OCI-LY1 (cell line): ENCODE measurements at regions not wholly inside any gene's neighbourhood (a gene's known extent, or its start where the extent isn't known, plus 50 kb on each side); places are given as distances from the start of the nearest gene placed in this dataset.

ENCODE experiments used
- H2AFZ ChIP-seq: fragments of 200-600 bp; sonication (generic), shearing (Covaris generic); 2 replicates; pipeline ENCODE4 v1.6.0; 2014; ENCODE audit warnings: antibody characterized with exemption, mild to moderate bottlenecking, low read length
- H3F3A ChIP-seq: fragments of 200-600 bp; sonication (generic), shearing (Covaris generic); 2 replicates; pipeline ENCODE4 v1.6.0; 2014; ENCODE audit warnings: mild to moderate bottlenecking, antibody characterized with exemption, low read length, moderate library complexity; ENCODE audit not compliant: insufficient read depth
- H3K27ac ChIP-seq: fragments of 200-600 bp; sonication (generic); 2 replicates; pipeline ENCODE4 v1.5.1; 2014; ENCODE audit warnings: low read length, mixed run types, mild to moderate bottlenecking, low read depth; ENCODE audit not compliant: poor library complexity, severe bottlenecking
- H3K27me3 ChIP-seq: fragments of 200-600 bp; sonication (generic); 2 replicates; pipeline ENCODE4 v1.6.0; 2014; ENCODE audit warnings: antibody characterized with exemption, mild to moderate bottlenecking, low read length, moderate library complexity; ENCODE audit not compliant: insufficient read depth
- H3K36me3 ChIP-seq: fragments of 200-600 bp; sonication (generic); 2 replicates; pipeline ENCODE4 v1.6.1; 2014; ENCODE audit warnings: mild to moderate bottlenecking, antibody characterized with exemption, low read length, moderate library complexity, mixed read lengths; ENCODE audit not compliant: insufficient read depth
- H3K4me1 ChIP-seq: fragments of 200-600 bp; sonication (generic); 2 replicates; pipeline ENCODE4 v1.5.1; 2014; ENCODE audit warnings: mild to moderate bottlenecking, low read length, moderate library complexity; ENCODE audit not compliant: insufficient read depth, severe bottlenecking
- H3K4me2 ChIP-seq: fragments of 200-600 bp; sonication (generic), shearing (Covaris generic); 2 replicates; pipeline ENCODE4 v1.6.1; 2014; ENCODE audit warnings: low read length
- H3K4me3 ChIP-seq: fragments of 200-600 bp; sonication (generic); 2 replicates; pipeline ENCODE4 v1.5.1; 2014; ENCODE audit warnings: low read length, low read depth, mild to moderate bottlenecking, mixed read lengths; ENCODE audit not compliant: poor library complexity, severe bottlenecking
- H3K79me2 ChIP-seq: fragments of 200-600 bp; shearing (Covaris generic); 2 replicates; pipeline ENCODE4 v1.6.1; 2016; ENCODE audit warnings: mixed run types, low read length, mixed read lengths; ENCODE audit not compliant: insufficient read depth
- H3K9ac ChIP-seq: fragments of 200-600 bp; sonication (generic), shearing (Covaris generic); 2 replicates; pipeline ENCODE4 v1.6.1; 2014; ENCODE audit warnings: mild to moderate bottlenecking, low read length, mixed read lengths
- H3K9me2 ChIP-seq: fragments of 200-600 bp; sonication (generic), shearing (Covaris generic); 2 replicates; pipeline ENCODE4 v1.6.1; 2014; ENCODE audit warnings: low read depth, mild to moderate bottlenecking, low read length, mixed read lengths
- H3K9me3 ChIP-seq: fragments of 200-600 bp; shearing (Covaris generic); 2 replicates; pipeline ENCODE4 v1.6.1; 2014; ENCODE audit warnings: low read length, mixed read lengths
- H4K20me1 ChIP-seq: fragments of 200-600 bp; sonication (generic), shearing (Covaris generic); 2 replicates; pipeline ENCODE4 v1.6.0; 2016; ENCODE audit warnings: mild to moderate bottlenecking, low read length; ENCODE audit not compliant: insufficient read depth
- EZH2 ChIP-seq: fragments of 200-600 bp; sonication (generic), shearing (Covaris generic); IDR thresholded peaks from 2 replicates; pipeline ENCODE4 v1.8.0; 2017; ENCODE audit warnings: borderline replicate concordance, mixed run types, mild to moderate bottlenecking, antibody characterized with exemption, low read length, moderate library complexity, mixed read lengths
- TF ChIP-seq, protein P1 (sequence below): fragments of 200-600 bp; sonication (generic), shearing (Covaris generic); IDR thresholded peaks from 2 replicates; pipeline ENCODE4 v1.5.1; 2017; ENCODE audit warnings: mild to moderate bottlenecking, antibody characterized with exemption, low read length, moderate library complexity, mixed read lengths

DNA sequence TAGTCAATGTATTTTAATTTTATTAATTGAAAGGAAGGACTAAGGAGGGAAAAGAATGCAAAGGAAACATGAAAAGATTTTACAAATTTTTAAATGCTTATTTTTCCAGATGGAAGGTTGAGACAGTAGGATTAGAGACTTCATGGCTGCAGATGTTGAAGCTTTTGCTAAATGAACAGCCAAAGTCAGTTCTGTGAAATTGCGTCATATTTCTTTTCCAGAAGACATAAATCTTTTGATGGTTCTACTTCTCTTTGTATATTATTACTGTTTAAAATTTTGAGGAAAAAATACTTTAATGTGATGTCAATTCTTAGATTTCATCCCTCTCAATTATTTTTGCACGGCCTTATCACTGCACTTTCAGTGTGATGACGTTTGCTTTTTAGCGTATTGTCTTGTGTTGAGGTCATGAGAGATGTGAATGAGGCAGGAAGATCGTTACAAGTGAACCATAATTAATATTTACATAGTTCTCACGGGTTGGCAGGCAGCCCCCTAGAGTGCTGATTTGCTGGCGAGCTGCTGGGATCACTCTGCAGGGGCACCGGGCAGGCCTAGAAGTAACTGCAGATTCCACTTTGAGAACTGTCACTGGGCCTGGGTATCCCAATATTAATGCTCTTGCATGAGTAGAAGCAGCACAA, 158.1 kb downstream of the TBXT start:
- H3K4me2 ChIP-seq, result no peak overlapping the region
- no peak overlapping the region for H3K9ac ChIP-seq
- H3K4me1 ChIP-seq, result no peaks in the 10 kb centered on the region
- H3F3A ChIP-seq, result no peaks in the 10 kb centered on the region
- H2AFZ ChIP-seq, result no peak overlapping the region
- no peaks in the 10 kb centered on the region for H3K9me3 ChIP-seq
- TF ChIP-seq EZH2, result no peak
- TF ChIP-seq, protein P1, sequence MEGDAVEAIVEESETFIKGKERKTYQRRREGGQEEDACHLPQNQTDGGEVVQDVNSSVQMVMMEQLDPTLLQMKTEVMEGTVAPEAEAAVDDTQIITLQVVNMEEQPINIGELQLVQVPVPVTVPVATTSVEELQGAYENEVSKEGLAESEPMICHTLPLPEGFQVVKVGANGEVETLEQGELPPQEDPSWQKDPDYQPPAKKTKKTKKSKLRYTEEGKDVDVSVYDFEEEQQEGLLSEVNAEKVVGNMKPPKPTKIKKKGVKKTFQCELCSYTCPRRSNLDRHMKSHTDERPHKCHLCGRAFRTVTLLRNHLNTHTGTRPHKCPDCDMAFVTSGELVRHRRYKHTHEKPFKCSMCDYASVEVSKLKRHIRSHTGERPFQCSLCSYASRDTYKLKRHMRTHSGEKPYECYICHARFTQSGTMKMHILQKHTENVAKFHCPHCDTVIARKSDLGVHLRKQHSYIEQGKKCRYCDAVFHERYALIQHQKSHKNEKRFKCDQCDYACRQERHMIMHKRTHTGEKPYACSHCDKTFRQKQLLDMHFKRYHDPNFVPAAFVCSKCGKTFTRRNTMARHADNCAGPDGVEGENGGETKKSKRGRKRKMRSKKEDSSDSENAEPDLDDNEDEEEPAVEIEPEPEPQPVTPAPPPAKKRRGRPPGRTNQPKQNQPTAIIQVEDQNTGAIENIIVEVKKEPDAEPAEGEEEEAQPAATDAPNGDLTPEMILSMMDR, result no peak
- H3K36me3 ChIP-seq, result no peaks in the 10 kb centered on the region
- no peaks in the 10 kb centered on the region for H3K27me3 ChIP-seq
- H3K9me2 ChIP-seq, result no peaks in the 10 kb centered on the region
- H3K4me3 ChIP-seq, result no peak overlapping the region
- H3K79me2 ChIP-seq, result no peaks in the 10 kb centered on the region
- no peak overlapping the region for H3K27ac ChIP-seq
- H4K20me1 ChIP-seq, result no peaks in the 10 kb centered on the region

GRCh38 chr6:166008441-166009369, 158.9 kb downstream of the TBXT start:
- no peaks in the 10 kb centered on the region for H3K4me1 ChIP-seq
- H3K4me3 ChIP-seq, result no peak overlapping the region
- H3K9me2 ChIP-seq, result no peaks in the 10 kb centered on the region
- no peaks in the 10 kb centered on the region for H3F3A ChIP-seq
- no peak overlapping the region for H2AFZ ChIP-seq
- H3K79me2 ChIP-seq, result no peaks in the 10 kb centered on the region
- H3K27ac ChIP-seq, result no peak overlapping the region
- no peaks in the 10 kb centered on the region for H3K9me3 ChIP-seq
- H3K36me3 ChIP-seq, result no peaks in the 10 kb centered on the region
- no peak overlapping the region for H3K9ac ChIP-seq
- no peak overlapping the region for H3K4me2 ChIP-seq
- H3K27me3 ChIP-seq, result no peaks in the 10 kb centered on the region
- TF ChIP-seq, protein P1, result no peak
- no peak for TF ChIP-seq EZH2
- H4K20me1 ChIP-seq, result no peaks in the 10 kb centered on the region

DNA sequence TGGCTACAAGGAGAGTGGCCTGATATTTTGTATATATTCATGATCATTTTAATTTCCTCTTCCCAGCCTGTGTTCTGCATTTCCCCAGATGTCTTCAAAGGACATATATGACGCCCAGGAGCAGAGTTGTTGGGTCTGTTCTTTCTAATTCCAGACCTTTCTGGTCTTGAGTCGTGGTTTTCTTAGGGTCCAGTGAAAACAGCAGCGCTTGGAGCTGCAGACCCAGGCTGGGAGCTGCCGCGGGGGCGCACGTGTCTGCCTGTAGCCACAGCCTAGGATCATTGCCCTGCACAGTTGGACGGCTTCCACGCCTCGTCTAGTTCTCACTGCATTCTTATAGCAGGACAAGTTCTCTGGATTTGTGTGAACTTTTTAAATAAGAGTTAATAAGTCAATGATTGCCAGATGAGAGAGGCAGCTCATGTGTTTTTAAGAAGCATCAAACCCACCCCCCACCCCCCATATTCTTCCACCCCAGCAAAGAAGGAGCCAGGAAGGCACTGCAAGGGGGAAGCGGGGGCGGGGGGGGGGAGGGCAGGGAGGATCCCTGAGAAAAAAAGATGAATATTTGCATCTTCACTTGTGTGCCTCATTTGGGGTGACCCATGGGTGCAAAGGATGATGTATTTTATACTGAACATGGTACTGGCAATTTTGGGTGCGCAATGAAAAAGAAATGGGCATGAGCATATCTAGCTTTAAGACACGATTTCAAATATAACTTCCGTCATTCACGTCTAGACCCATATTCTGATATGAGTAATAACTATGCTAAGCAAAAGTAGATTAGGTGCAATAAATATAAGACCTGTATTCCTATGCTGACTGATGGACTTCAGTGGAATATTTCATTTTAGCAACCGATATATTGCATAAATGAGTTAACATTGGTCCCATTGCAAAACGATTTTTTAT, 160.0 kb downstream of the TBXT start:
- no peaks in the 10 kb centered on the region for H3K9me2 ChIP-seq
- no peaks in the 10 kb centered on the region for H3K79me2 ChIP-seq
- no peaks in the 10 kb centered on the region for H3K36me3 ChIP-seq
- H4K20me1 ChIP-seq, result no peaks in the 10 kb centered on the region
- H3K4me3 ChIP-seq, result no peak overlapping the region
- TF ChIP-seq EZH2, result no peak
- TF ChIP-seq, protein P1, result no peak
- no peaks in the 10 kb centered on the region for H3K27me3 ChIP-seq
- no peaks in the 10 kb centered on the region for H3K9me3 ChIP-seq
- H3F3A ChIP-seq, result no peaks in the 10 kb centered on the region
- no peak overlapping the region for H3K4me2 ChIP-seq
- no peak overlapping the region for H2AFZ ChIP-seq
- no peak overlapping the region for H3K27ac ChIP-seq
- no peak overlapping the region for H3K9ac ChIP-seq
- no peaks in the 10 kb centered on the region for H3K4me1 ChIP-seq
